Neural crest cell (in vitro differentiated cells): ENCODE measurements at regions not wholly inside any gene's neighbourhood (a gene's known extent, or its start where the extent isn't known, plus 50 kb on each side); places are given as distances from the start of the nearest gene placed in this dataset.

Source experiments
- DNase-seq: peaks from one replicate; pipeline ENCODE4 v3.0.0; 2021; ENCODE audit warnings: low read depth, mixed read lengths, low spot score
- H3K27ac Mint-ChIP-seq: one replicate; pipeline ENCODE4 v1.8.0; 2021; ENCODE audit warnings: mild to moderate bottlenecking, mixed read lengths; ENCODE audit not compliant: unreplicated experiment
- H3K27me3 Mint-ChIP-seq: 2 replicates; pipeline ENCODE4 v1.8.0; 2021; ENCODE audit warnings: low read depth, mild to moderate bottlenecking, mixed read lengths
- H3K36me3 Mint-ChIP-seq: 2 replicates; pipeline ENCODE4 v1.8.0; 2021; ENCODE audit warnings: low read depth, mild to moderate bottlenecking, mixed read lengths
- H3K4me1 Mint-ChIP-seq: 2 replicates; pipeline ENCODE4 v1.8.0; 2021; ENCODE audit warnings: mixed read lengths
- H3K4me3 Mint-ChIP-seq: one replicate; pipeline ENCODE4 v1.8.0; 2021; ENCODE audit warnings: mild to moderate bottlenecking, mixed read lengths
- H3K9me3 Mint-ChIP-seq: 2 replicates; pipeline ENCODE4 v1.8.0; 2021; ENCODE audit warnings: mixed read lengths
- TF ChIP-seq, protein P1 (sequence below): fragments of 200-600 bp; sonication (generic); conservative IDR thresholded peaks from 2 replicates; pipeline ENCODE4 v1.5.0; 2021; ENCODE audit warnings: antibody characterized with exemption, mild to moderate bottlenecking

DNA sequence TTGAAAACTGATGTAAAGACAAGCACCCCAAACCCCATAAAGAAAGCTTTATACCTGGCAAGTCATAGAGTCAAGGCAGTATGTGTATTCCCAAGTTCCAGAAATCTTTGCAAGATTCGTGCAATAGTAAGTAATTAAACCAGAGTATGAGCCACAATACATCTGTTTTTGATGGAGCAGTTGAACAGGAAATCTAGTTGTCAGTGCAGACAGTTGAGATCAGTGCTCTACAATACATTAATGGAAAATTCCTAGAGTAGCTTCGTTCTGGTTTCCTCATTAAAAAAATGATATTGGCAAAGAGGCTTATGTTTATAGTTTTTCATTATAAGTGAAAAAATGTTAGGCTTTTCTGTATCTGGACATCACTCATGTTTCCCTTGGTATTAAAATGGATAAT is 575.3 kb downstream of the TRIML1 start:
- H3K27me3 Mint-ChIP-seq = no peaks in the 10 kb centered on the region
- no peak overlapping the region for H3K4me3 Mint-ChIP-seq
- no peak for DNase-seq
- TF ChIP-seq, protein P1, sequence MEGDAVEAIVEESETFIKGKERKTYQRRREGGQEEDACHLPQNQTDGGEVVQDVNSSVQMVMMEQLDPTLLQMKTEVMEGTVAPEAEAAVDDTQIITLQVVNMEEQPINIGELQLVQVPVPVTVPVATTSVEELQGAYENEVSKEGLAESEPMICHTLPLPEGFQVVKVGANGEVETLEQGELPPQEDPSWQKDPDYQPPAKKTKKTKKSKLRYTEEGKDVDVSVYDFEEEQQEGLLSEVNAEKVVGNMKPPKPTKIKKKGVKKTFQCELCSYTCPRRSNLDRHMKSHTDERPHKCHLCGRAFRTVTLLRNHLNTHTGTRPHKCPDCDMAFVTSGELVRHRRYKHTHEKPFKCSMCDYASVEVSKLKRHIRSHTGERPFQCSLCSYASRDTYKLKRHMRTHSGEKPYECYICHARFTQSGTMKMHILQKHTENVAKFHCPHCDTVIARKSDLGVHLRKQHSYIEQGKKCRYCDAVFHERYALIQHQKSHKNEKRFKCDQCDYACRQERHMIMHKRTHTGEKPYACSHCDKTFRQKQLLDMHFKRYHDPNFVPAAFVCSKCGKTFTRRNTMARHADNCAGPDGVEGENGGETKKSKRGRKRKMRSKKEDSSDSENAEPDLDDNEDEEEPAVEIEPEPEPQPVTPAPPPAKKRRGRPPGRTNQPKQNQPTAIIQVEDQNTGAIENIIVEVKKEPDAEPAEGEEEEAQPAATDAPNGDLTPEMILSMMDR = no peak
- no peak overlapping the region for H3K27ac Mint-ChIP-seq
- H3K4me1 Mint-ChIP-seq = no peaks in the 10 kb centered on the region
- H3K36me3 Mint-ChIP-seq = no peaks in the 10 kb centered on the region
- no peaks in the 10 kb centered on the region for H3K9me3 Mint-ChIP-seq

DNA sequence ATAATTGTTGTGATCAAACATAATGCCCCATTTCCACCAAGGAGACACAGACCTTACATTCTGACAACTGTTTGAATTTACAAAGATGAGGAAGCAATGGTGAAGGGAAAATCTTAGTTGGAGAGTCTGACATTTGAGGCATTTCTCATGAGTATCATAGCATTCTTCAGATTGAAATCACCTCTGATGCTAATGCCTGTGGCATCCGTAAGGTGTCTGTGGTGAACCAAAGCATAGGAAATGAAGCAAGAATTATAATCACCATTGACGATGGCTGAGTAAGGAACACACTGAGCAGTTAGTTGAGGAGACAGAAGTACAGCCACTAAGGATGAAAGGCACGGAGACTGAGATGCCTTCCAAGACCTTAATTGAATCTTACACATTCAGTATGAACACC is 575.7 kb downstream of the TRIML1 start:
- TF ChIP-seq, protein P1 = no peak
- Mint-ChIP-seq H3K4me1 (no peaks in the 10 kb centered on the region), H3K36me3 (no peaks in the 10 kb centered on the region), H3K9me3 (no peaks in the 10 kb centered on the region), H3K4me3 (no peak overlapping the region), H3K27me3 (no peaks in the 10 kb centered on the region), H3K27ac (no peak overlapping the region)
- no peak for DNase-seq

DNA sequence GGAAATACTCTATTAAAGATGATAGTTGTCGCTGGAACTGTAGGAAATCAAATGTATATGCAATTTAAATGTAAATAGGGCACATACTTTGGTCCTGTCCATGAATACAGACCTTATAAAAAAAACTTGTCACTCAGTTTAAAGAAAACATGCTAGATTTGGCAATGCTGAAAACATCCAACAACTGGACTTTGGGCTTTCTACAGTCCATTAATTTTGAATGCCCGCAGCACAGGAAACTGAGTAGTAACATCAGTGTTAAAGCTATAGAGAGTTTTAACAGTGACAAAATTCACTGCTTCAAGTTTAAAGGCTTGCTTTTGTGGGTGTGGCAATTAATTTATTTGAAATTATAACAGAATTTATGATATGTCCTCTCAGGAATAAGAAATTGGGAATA is 578.4 kb downstream of the TRIML1 start:
- Mint-ChIP-seq H3K27ac (no peak overlapping the region), H3K4me1 (no peaks in the 10 kb centered on the region), H3K27me3 (no peaks in the 10 kb centered on the region), H3K36me3 (peaks cover 12% of the 10 kb centered on the region), H3K4me3 (no peak overlapping the region), H3K9me3 (peaks cover 12% of the 10 kb centered on the region)
- TF ChIP-seq, protein P1 = no peak
- DNase-seq = no peak

DNA sequence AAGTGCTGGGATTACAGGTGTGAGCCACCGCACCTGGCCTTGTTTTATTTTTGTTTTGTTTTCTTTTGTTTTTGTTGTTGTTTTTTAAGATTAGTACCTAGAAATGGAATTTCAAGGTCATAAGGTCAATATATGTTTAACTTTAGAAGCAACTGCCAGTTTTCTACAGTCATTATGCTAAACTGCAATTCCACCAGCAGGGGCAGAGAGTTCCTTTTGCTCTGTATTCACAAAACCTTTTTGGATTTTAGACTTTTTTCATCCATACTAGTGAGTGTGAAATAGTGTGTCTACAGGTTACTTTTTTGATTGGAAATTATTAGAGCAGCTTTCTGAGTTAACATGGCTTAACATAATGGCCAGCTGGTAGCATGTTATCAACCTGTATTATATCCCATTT is 580.6 kb downstream of the TRIML1 start:
- Mint-ChIP-seq H3K4me1 (no peaks in the 10 kb centered on the region), H3K9me3 (peaks cover 12% of the 10 kb centered on the region), H3K27ac (no peak overlapping the region), H3K36me3 (peaks cover 12% of the 10 kb centered on the region), H3K27me3 (no peaks in the 10 kb centered on the region), H3K4me3 (no peak overlapping the region)
- no peak for DNase-seq
- TF ChIP-seq, protein P1 = peak; percentile 46

DNA sequence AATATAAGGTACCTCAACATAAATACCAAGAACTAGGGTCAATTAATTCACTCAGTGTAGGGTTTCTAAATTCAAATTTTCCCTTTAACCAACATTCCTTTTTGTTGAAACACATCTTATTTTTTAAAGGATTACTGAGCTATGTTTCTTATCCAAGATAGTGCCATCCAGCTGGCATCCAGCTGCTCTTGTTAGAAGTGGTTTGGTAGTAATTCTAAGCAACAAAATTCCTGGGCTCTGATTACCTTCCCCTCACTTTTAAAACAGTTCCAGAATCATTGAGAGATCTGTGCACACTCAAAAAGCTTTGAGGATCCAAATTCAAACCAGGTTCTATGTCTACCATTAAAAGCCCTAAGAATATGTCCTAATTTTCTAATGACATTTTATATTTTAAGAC is 583.7 kb downstream of the TRIML1 start:
- Mint-ChIP-seq H3K27me3 (no peaks in the 10 kb centered on the region), H3K9me3 (peaks cover 12% of the 10 kb centered on the region), H3K4me3 (no peak overlapping the region), H3K27ac (no peak overlapping the region), H3K4me1 (no peaks in the 10 kb centered on the region), H3K36me3 (peaks cover 12% of the 10 kb centered on the region)
- no peak for DNase-seq
- TF ChIP-seq, protein P1 = no peak

DNA sequence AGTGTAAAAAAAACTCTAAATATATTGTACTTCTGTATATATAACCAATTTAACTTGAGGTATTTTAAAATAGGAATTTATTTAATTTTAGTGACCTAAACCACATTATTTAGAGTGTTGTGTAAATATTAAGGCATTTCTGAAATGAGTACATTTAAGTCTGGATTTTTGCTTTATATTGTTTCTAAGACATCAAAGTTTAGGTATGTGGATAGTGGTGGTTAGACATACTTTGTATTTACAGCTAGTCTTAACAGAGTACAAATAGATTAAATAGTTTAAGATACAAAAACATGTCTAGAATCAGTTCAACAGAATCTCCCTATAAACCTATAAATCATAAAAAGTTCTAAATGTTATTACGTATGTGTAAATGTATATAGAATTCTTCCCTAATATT is 588.5 kb downstream of the TRIML1 start:
- DNase-seq = no peak
- H3K36me3 Mint-ChIP-seq = peaks cover 4% of the 10 kb centered on the region
- no peak overlapping the region for H3K27ac Mint-ChIP-seq
- TF ChIP-seq, protein P1 = no peak
- no peaks in the 10 kb centered on the region for H3K27me3 Mint-ChIP-seq
- H3K4me1 Mint-ChIP-seq = no peaks in the 10 kb centered on the region
- H3K9me3 Mint-ChIP-seq = peaks cover 7% of the 10 kb centered on the region
- H3K4me3 Mint-ChIP-seq = no peak overlapping the region
